SK-N-SH treated with all-trans-retinoic acid at 6 μM for 48 hours (cell line): ENCODE measurements at regions not wholly inside any gene's neighbourhood (a gene's known extent, or its start where the extent isn't known, plus 50 kb on each side); places are given as distances from the start of the nearest gene placed in this dataset.

Experiments used
- CSRNP3 ChIP-seq: fragments of 250-450 bp; sonication (Bioruptor Pico); IDR thresholded peaks from 2 replicates; pipeline ENCODE4 v1.5.1; 2021; ENCODE audit warnings: mild to moderate bottlenecking, moderate library complexity
- GLIS3 ChIP-seq: fragments of 250-450 bp; sonication (Bioruptor Pico); IDR thresholded peaks from 2 replicates; pipeline ENCODE4 v1.5.0; 2020; ENCODE audit warnings: mild to moderate bottlenecking, moderate library complexity
- ISL1 ChIP-seq: fragments of 250-450 bp; sonication (Bioruptor Pico); IDR thresholded peaks from 2 replicates; pipeline ENCODE4 v2.1.2; 2022; ENCODE audit warnings: mild to moderate bottlenecking, moderate library complexity
- PATZ1 ChIP-seq: fragments of 250-450 bp; sonication (Bioruptor Pico); IDR thresholded peaks from 2 replicates; pipeline ENCODE4 v1.8.0; 2020; ENCODE audit warnings: mild to moderate bottlenecking, moderate library complexity, borderline replicate concordance
- RARB ChIP-seq: fragments of 250-450 bp; sonication (Bioruptor Pico); IDR thresholded peaks from 2 replicates; pipeline ENCODE4 v1.8.0; 2021; ENCODE audit warnings: mild to moderate bottlenecking, moderate library complexity
- TCF4 ChIP-seq: fragments of 250-450 bp; sonication (Bioruptor Pico); IDR thresholded peaks from 2 replicates; pipeline ENCODE4 v1.8.0; 2021; ENCODE audit warnings: mild to moderate bottlenecking, moderate library complexity, borderline replicate concordance
- TOX ChIP-seq: fragments of 250-450 bp; sonication (Bioruptor Pico); IDR thresholded peaks from 2 replicates; pipeline ENCODE4 v1.8.0; 2021; ENCODE audit warnings: mild to moderate bottlenecking, moderate library complexity, borderline replicate concordance
- TSHZ2 ChIP-seq: fragments of 250-450 bp; sonication (Bioruptor Pico); IDR thresholded peaks from 2 replicates; pipeline ENCODE4 v1.5.0; 2020; ENCODE audit warnings: mild to moderate bottlenecking, moderate library complexity
- ZFP3 ChIP-seq: fragments of 250-450 bp; sonication (Bioruptor Pico); IDR thresholded peaks from 2 replicates; pipeline ENCODE4 v1.5.0; 2020; ENCODE audit warnings: mild to moderate bottlenecking, moderate library complexity
- ZNF565 ChIP-seq: fragments of 450-650 bp; formaldehyde crosslinking; conservative IDR thresholded peaks from 2 replicates; pipeline ENCODE4 v1.5.0; 2020; ENCODE audit warnings: low read depth, mild to moderate bottlenecking, moderate library complexity

GRCh38 chr17:70834039-70834438, 664.7 kb downstream of the KCNJ2 start:
- no peak for TF ChIP-seq TSHZ2 (CRISPR knock-in tag)
- no peak for TF ChIP-seq ISL1
- no peak for TF ChIP-seq ZNF565
- no peak for TF ChIP-seq GLIS3 (CRISPR knock-in tag)
- TF ChIP-seq TCF4 (CRISPR knock-in tag): no peak
- no peak for TF ChIP-seq RARB (CRISPR knock-in tag)
- TF ChIP-seq CSRNP3 (CRISPR knock-in tag): no peak
- no peak for TF ChIP-seq ZFP3 (CRISPR knock-in tag)
- no peak for TF ChIP-seq PATZ1 (CRISPR knock-in tag)
- TF ChIP-seq TOX (CRISPR knock-in tag): no peak
